Parathyroid adenoma (tissue), 2 donors: ENCODE measurements at regions not wholly inside any gene's neighbourhood (a gene's known extent, or its start where the extent isn't known, plus 50 kb on each side); places are given as distances from the start of the nearest gene placed in this dataset.

ENCODE experiments used
- H2AFZ ChIP-seq: fragments of 300-600 bp; sonication (generic); one replicate; pipeline ENCODE4 v1.7.0; 2017; ENCODE audit warnings: antibody characterized with exemption, mild to moderate bottlenecking
- H3K27ac ChIP-seq: fragments of 300-600 bp; sonication (generic); one replicate; pipeline ENCODE4 v1.7.0; 2017
- H3K27me3 ChIP-seq: fragments of 300-600 bp; sonication (generic); one replicate; pipeline ENCODE4 v1.7.0; 2017; ENCODE audit warnings: low read length; ENCODE audit not compliant: control insufficient read depth, insufficient read depth
- H3K36me3 ChIP-seq: fragments of 300-600 bp; sonication (generic); one replicate; pipeline ENCODE4 v1.7.0; 2017; ENCODE audit warnings: low read length; ENCODE audit not compliant: control insufficient read depth, insufficient read depth
- H3K4me1 ChIP-seq: fragments of 300-600 bp; sonication (generic); one replicate; pipeline ENCODE4 v1.7.0; 2017; ENCODE audit warnings: control low read depth
- H3K4me2 ChIP-seq: fragments of 300-600 bp; sonication (generic); one replicate; pipeline ENCODE4 v1.7.0; 2017; ENCODE audit warnings: low read length
- H3K4me3 ChIP-seq: fragments of 300-600 bp; sonication (generic); one replicate; pipeline ENCODE4 v1.7.0; 2017; ENCODE audit warnings: low read depth, low read length
- H3K79me2 ChIP-seq: fragments of 300-600 bp; sonication (generic); one replicate; pipeline ENCODE4 v1.7.0; 2017; ENCODE audit warnings: control low read depth
- H3K9ac ChIP-seq: fragments of 300-600 bp; sonication (generic); one replicate; pipeline ENCODE4 v1.7.0; 2017; ENCODE audit warnings: mild to moderate bottlenecking
- H3K9me3 ChIP-seq: fragments of 300-600 bp; sonication (generic); one replicate; pipeline ENCODE4 v1.7.0; 2017; ENCODE audit warnings: low read length; ENCODE audit not compliant: control insufficient read depth
- CTCF ChIP-seq: fragments of 300-600 bp; sonication (generic); IDR thresholded peaks from one replicate; pipeline ENCODE4 v1.7.0; 2017; ENCODE audit warnings: antibody characterized with exemption, mild to moderate bottlenecking
- donor health status: primary hyperparathyroidism.

DNA sequence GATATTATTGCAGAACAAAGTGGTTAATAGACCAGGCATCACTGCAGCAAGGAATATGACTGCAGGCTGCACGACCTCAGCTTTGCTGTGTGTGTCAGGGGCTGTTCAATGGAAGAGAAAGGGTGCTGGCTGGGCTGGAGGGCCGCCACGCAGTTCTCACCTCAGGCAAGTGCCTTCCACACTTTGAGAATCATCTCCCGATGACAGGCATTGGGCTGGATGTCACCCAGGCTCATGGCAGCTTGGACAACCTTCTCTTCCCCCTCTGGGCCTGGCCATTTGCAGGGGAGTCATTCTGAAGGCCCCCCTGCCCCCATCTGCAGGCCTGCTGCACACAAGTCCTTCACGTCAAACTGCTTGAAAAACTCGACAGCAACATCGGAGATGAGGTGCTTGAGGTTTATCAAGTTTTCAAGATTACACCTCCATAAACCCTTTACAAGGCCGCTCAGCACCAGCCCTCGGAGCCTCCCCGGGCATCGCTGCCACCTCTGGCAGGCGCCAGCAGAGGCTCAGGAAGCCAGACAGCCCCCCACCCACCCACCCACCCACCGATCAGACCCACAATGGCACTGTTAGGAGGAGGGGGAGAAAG, 165.9 kb upstream of the GSC start:
- Histone ChIP-seq H3K4me1 (no peaks in the 10 kb centered on the region), H3K9ac (no peak overlapping the region), H3K36me3 (no peaks in the 10 kb centered on the region), H3K4me3 (no peak overlapping the region), H3K27ac (no peak overlapping the region), H3K4me2 (no peak overlapping the region), H3K9me3 (no peaks in the 10 kb centered on the region), H2AFZ (no peak overlapping the region), H3K27me3 (no peaks in the 10 kb centered on the region), H3K79me2 (no peaks in the 10 kb centered on the region)
- TF ChIP-seq CTCF = no peak

GRCh38 chr14:94934276-94934810, 164.4 kb upstream of the GSC start:
- H3K79me2 ChIP-seq = no peaks in the 10 kb centered on the region
- H3K27me3 ChIP-seq = no peaks in the 10 kb centered on the region
- H3K4me2 ChIP-seq = no peak overlapping the region
- H3K27ac ChIP-seq = no peak overlapping the region
- H2AFZ ChIP-seq = no peak overlapping the region
- TF ChIP-seq CTCF = no peak
- H3K9me3 ChIP-seq = no peaks in the 10 kb centered on the region
- H3K36me3 ChIP-seq = no peaks in the 10 kb centered on the region
- H3K4me1 ChIP-seq = no peaks in the 10 kb centered on the region
- H3K4me3 ChIP-seq = no peak overlapping the region
- H3K9ac ChIP-seq = no peak overlapping the region

DNA sequence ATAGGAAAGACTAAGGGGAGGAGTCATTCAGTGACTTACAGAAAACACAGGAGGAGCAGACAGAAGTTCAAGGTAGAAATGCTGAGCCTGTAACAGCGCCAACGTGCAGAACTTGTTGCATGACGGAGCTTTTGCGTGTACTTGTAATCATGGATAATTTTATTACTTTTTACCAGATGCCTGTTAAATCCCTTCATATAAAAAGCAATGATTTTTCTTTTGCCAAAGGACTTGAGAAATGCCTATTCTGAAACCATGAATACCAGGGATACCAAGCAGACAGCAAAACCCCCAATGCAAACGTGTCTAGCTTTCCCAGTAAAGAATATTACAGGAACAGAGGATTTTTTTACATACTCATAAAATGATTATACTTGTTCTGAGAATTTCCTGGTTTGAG, 163.6 kb upstream of the GSC start:
- Histone ChIP-seq H3K4me3 (no peak overlapping the region), H3K27ac (no peak overlapping the region), H2AFZ (no peak overlapping the region), H3K79me2 (no peaks in the 10 kb centered on the region), H3K36me3 (no peaks in the 10 kb centered on the region), H3K4me2 (no peak overlapping the region), H3K9me3 (no peaks in the 10 kb centered on the region), H3K9ac (no peak overlapping the region), H3K27me3 (no peaks in the 10 kb centered on the region), H3K4me1 (no peaks in the 10 kb centered on the region)
- TF ChIP-seq CTCF = no peak

GRCh38 chr14:94932589-94932988, 162.7 kb upstream of the GSC start:
- TF ChIP-seq CTCF = no peak
- Histone ChIP-seq H3K4me2 (no peak overlapping the region), H3K27me3 (no peaks in the 10 kb centered on the region), H3K9ac (no peak overlapping the region), H2AFZ (no peak overlapping the region), H3K79me2 (no peaks in the 10 kb centered on the region), H3K27ac (no peak overlapping the region), H3K4me3 (no peak overlapping the region), H3K4me1 (no peaks in the 10 kb centered on the region), H3K9me3 (no peaks in the 10 kb centered on the region), H3K36me3 (no peaks in the 10 kb centered on the region)

DNA sequence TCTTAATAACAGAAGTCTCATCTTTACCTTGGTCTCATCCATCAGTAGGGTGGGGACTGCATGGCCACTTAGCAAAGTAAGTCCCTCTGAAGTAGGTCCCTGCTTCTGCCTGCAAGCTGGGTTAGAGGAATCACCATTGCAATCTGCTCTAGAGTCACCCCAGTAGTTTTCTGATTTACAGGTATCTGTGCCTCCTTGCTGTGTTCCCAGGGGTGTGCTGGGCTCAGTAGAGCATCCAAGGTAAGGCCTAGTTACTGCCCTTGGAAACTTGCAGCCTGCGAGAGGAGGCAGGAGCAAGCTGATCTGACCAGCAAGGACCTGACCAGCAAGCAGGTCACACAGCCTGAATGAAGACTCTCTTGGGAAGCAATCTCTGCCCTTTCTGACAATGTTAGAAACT, 160.8 kb upstream of the GSC start:
- Histone ChIP-seq H3K79me2 (no peaks in the 10 kb centered on the region), H3K27me3 (no peaks in the 10 kb centered on the region), H3K4me3 (no peak overlapping the region), H3K9ac (no peak overlapping the region), H3K9me3 (no peaks in the 10 kb centered on the region), H3K36me3 (no peaks in the 10 kb centered on the region), H3K4me2 (no peak overlapping the region), H3K4me1 (no peaks in the 10 kb centered on the region), H3K27ac (no peak overlapping the region), H2AFZ (no peak overlapping the region)
- TF ChIP-seq CTCF = no peak
